Spleen (tissue), 7 donors: ENCODE measurements at regions not wholly inside any gene's neighbourhood (a gene's known extent, or its start where the extent isn't known, plus 50 kb on each side); places are given as distances from the start of the nearest gene placed in this dataset.

Experiments used
- CTCF ChIP-seq, 11 experiments: fragments of 200-600 bp in 7 of 11; fragments of 450-650 bp in 4 of 11; sonication (generic) in 4 of 11; IDR thresholded peaks in 8 of 11; conservative IDR thresholded peaks in 3 of 11; 1 replicate in 7 of 11; 2 replicates in 4 of 11; pipeline versions ENCODE4 v1.4.0 to v1.8.0; 2016 to 2021; ENCODE audit warnings: antibody characterized with exemption in 11 of 11, inconsistent platforms in 4 of 11, mild to moderate bottlenecking in 1 of 11
- POLR2A ChIP-seq, 3 donors: fragments of 450-650 bp; IDR thresholded peaks; one replicate each; pipeline ENCODE4 v1.5.1; 2017; ENCODE audit warnings: antibody characterized with exemption in 3 of 3, mild to moderate bottlenecking in 1 of 3
- donor health status: DM: no; HTN: no; CAD: no; lungs with moderate emphysema.
- donor health status: DM: no; HTN: no; CAD: no.
- donor health status: DM: no; HTN: no; CAD: no.

GRCh38 chr14:104339829-104340228 is 201.4 kb downstream of the KIF26A start:
- TF ChIP-seq CTCF (IDR thresholded peaks at IDR 0.05 in 8 of 11, conservative IDR thresholded peaks at IDR 0.05 in 3 of 11) (no peak), POLR2A (IDR thresholded peaks at IDR 0.05) (no peak)
